ENCODE measurements at regions not wholly inside any gene's neighbourhood (a gene's known extent, or its start where the extent isn't known, plus 50 kb on each side); places are given as distances from the start of the nearest gene placed in this dataset.

DNA sequence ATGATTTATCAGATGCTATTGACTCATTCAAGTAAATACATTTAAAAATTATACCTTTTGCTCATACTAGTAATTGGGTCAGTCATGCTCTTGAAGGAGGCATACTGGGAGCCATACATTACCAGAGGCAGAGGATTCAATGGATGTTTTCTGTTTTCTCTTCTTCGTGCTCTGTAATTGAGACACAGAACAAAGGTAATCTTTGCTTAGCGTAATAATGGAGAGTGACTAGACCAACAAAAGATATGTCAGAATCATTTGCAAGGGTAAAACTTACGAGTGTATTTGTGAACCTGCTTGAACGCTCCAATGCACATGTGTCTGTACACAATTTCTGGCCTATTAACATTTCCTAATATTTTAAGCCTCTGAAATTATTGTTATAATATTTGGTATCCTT lies 296.4 kb downstream of the FOXG1 start:
- TF ChIP-seq, protein P1, sequence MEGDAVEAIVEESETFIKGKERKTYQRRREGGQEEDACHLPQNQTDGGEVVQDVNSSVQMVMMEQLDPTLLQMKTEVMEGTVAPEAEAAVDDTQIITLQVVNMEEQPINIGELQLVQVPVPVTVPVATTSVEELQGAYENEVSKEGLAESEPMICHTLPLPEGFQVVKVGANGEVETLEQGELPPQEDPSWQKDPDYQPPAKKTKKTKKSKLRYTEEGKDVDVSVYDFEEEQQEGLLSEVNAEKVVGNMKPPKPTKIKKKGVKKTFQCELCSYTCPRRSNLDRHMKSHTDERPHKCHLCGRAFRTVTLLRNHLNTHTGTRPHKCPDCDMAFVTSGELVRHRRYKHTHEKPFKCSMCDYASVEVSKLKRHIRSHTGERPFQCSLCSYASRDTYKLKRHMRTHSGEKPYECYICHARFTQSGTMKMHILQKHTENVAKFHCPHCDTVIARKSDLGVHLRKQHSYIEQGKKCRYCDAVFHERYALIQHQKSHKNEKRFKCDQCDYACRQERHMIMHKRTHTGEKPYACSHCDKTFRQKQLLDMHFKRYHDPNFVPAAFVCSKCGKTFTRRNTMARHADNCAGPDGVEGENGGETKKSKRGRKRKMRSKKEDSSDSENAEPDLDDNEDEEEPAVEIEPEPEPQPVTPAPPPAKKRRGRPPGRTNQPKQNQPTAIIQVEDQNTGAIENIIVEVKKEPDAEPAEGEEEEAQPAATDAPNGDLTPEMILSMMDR (IDR thresholded peaks at IDR 0.05; ENCODE audit: insufficient read depth, low read length, poor library complexity, severe bottlenecking), result no peak
- DNase-seq (ENCODE audit: low read depth), result no peak
- Histone ChIP-seq H3K4me3 (ENCODE audit: low read depth, low read length) (no peak overlapping the region), H3K27me3 (ENCODE audit: control insufficient read depth, insufficient read depth, low read length) (no peaks in the 10 kb centered on the region), H3K36me3 (ENCODE audit: control insufficient read depth, insufficient read depth, low read length) (no peaks in the 10 kb centered on the region)

DNA sequence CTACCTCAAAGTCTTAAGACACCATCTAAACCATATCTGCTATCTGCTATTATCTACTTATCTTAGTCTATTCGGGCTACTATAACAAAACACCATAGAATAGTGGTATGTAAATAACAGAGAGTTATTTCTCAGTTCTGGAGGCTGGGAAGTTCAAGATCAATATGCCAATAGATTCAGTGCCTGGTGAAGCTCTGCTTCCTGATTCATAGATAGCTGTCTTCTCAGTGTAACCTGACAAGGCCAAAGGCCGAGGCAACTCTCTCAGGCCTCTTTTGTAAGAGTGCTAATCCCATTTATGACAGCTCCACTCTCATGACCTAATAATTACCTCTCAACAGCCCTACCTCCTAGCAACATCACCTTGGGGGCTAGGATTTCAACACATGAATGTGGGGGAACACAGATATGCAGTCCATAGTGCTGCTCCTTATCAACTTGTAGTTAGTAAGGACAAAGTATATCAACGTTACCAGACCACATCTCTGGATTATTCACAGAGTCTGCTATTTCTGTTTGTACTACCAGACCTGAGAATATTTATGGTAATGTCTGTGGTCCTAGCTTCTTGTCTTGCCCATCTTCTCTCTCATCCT lies 297.8 kb downstream of the FOXG1 start:
- Histone ChIP-seq H3K4me3 (ENCODE audit: low read depth, low read length) (no peak overlapping the region), H3K27me3 (ENCODE audit: control insufficient read depth, insufficient read depth, low read length) (no peaks in the 10 kb centered on the region), H3K36me3 (ENCODE audit: control insufficient read depth, insufficient read depth, low read length) (no peaks in the 10 kb centered on the region)
- DNase-seq (ENCODE audit: low read depth), result no peak
- TF ChIP-seq, protein P1 (IDR thresholded peaks at IDR 0.05; ENCODE audit: insufficient read depth, low read length, poor library complexity, severe bottlenecking), result no peak

DNA sequence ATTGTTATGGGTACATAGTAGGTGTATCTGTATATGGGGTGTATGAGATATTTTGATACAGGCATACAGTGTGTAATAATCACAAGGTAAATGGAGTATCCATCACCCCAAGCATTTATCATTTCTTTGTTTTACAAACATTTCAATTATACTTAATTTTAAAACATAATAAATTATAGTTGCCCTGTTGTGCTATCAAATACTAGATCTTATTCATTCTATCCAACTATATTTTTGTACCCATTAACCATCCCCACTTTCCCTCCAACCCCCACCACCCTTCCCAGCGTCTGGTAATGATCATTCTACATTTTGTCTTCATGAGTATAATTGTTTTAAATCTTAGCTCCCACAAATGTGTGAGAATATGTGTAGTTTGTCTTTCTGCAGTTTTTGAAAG lies 302.6 kb downstream of the FOXG1 start:
- TF ChIP-seq, protein P1 (IDR thresholded peaks at IDR 0.05; ENCODE audit: insufficient read depth, low read length, poor library complexity, severe bottlenecking), result no peak
- H3K36me3 ChIP-seq (ENCODE audit: control insufficient read depth, insufficient read depth, low read length), result no peaks in the 10 kb centered on the region
- no peak for DNase-seq (ENCODE audit: low read depth)
- no peak overlapping the region for H3K4me3 ChIP-seq (ENCODE audit: low read depth, low read length)
- H3K27me3 ChIP-seq (ENCODE audit: control insufficient read depth, insufficient read depth, low read length), result no peaks in the 10 kb centered on the region

DNA sequence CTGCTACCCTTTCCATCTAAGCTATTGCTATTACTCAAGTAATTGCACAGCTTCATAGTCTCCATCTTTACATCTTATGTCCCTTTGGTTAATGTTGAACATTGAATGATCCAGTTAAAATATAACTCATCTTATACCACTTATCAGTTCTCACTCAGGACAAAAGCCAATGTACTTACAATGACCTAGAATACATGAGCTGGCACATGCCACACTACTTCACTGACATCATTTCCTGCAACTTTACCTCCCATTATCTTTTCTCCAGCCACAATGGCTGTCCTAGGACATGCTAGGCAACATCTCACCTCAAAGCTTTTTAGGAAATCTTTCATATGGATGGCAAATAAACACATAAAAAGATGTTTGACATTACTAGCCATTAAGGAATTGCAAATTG lies 309.2 kb downstream of the FOXG1 start:
- DNase-seq (ENCODE audit: low read depth), result no peak

DNA sequence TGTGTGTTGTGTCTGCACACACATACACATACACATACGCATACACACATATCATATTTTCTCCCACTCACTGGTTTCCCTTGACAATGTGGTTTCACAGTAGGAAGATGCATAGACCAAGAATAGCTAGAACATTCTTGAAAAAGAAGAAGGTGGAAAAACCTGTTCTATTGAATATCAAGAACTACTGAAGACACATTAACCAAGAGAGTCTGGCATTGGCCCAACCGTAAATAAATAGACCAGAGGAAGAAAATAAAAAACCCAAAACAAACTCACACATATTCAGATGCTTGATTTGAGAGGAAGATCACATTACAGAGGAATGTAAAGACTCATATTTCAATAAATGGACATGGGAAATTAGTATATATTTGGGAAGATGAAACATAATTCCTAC lies 311.3 kb downstream of the FOXG1 start:
- TF ChIP-seq, protein P1 (IDR thresholded peaks at IDR 0.05; ENCODE audit: insufficient read depth, low read length, poor library complexity, severe bottlenecking), result no peak
- no peak for DNase-seq (ENCODE audit: low read depth)
- H3K36me3 ChIP-seq (ENCODE audit: control insufficient read depth, insufficient read depth, low read length), result no peaks in the 10 kb centered on the region
- no peaks in the 10 kb centered on the region for H3K27me3 ChIP-seq (ENCODE audit: control insufficient read depth, insufficient read depth, low read length)
- H3K4me3 ChIP-seq (ENCODE audit: low read depth, low read length), result no peak overlapping the region

More for the DNA sequence above, 309.2 kb downstream of the FOXG1 start:
- TF ChIP-seq, protein P1 (IDR thresholded peaks at IDR 0.05; ENCODE audit: insufficient read depth, low read length, poor library complexity, severe bottlenecking), result no peak
- Histone ChIP-seq H3K27me3 (ENCODE audit: control insufficient read depth, insufficient read depth, low read length) (no peaks in the 10 kb centered on the region), H3K36me3 (ENCODE audit: control insufficient read depth, insufficient read depth, low read length) (no peaks in the 10 kb centered on the region), H3K4me3 (ENCODE audit: low read depth, low read length) (no peak overlapping the region)
